Motor neuron (in vitro differentiated cells): ENCODE measurements at regions not wholly inside any gene's neighbourhood (a gene's known extent, or its start where the extent isn't known, plus 50 kb on each side); places are given as distances from the start of the nearest gene placed in this dataset.

Experiments
- ATAC-seq, 8 experiments: fragments of 200-7000 bp; cut with Tn5 transposase; replicated peaks in 6 of 8; 2 replicates each; pipeline ENCODE4 v1.8.0; 2021; ENCODE audit warnings: mild to moderate bottlenecking in 8 of 8, moderate library complexity in 8 of 8
- H3K27ac ChIP-seq, 2 donors: fragments of 250-450 bp; sonication (Bioruptor Pico); 2 replicates each; pipeline ENCODE4 v1.9.0; 2021; ENCODE audit warnings: antibody characterized with exemption in 2 of 2, mild to moderate bottlenecking in 2 of 2, moderate library complexity in 1 of 2
- H3K4me1 ChIP-seq, 2 donors: fragments of 250-450 bp; sonication (Bioruptor Pico); replicated peaks in 1 of 2; 2 replicates each; pipeline ENCODE4 v1.6.1; 2021; ENCODE audit warnings: antibody characterized with exemption in 2 of 2, mild to moderate bottlenecking in 2 of 2, moderate library complexity in 1 of 2
- H3K4me3 ChIP-seq, 5 donors: fragments of 250-450 bp; sonication (Bioruptor Pico); 2 replicates each; pipeline ENCODE4 v1.9.0; 2021; ENCODE audit warnings: antibody characterized with exemption in 5 of 5, mild to moderate bottlenecking in 5 of 5, moderate library complexity in 4 of 5
- WGBS, 10 experiments: fragments of 450-650 bp; shearing (Covaris generic); methylation state at CpG; one replicate each; pipeline ENCODE4 v1.0.0; 2022; 5-methylcytosine and 5-hydroxymethylcytosine counted together
- in situ Hi-C, 9 experiments: fragments of 400-800 bp; cut with MboI; loops; one replicate each; pipeline ENCODE4 v1.15.0; 2021; ENCODE audit warnings: low sequenced_read_pairs in 9 of 9, low pct_unique_long_range_greater_than_20kb in 2 of 9; ENCODE audit not compliant: unreplicated experiment in 9 of 9

GRCh38 chr4:8735236-8736089 is 136.2 kb downstream of the HMX1 start:
- 0 to 90% (median 81%) methylated on average over 1 to 8 of the region's 14 CpGs; no CpG with 5 or more reads in 6 of the 10 experiments for WGBS, 10 experiments
- in situ Hi-C loops = no loop called here
- no peak for ATAC-seq
- no peaks in the 10 kb centered on the region for H3K4me1 ChIP-seq
- no peak overlapping the region for H3K4me3 ChIP-seq
- H3K27ac ChIP-seq = no peak overlapping the region

GRCh38 chr4:8732681-8733243 is 138.9 kb downstream of the HMX1 start:
- in situ Hi-C loops = no loop called here
- 79% methylated on average over 3 of the region's 5 CpGs; no CpG with 5 or more reads in 9 of the 10 experiments for WGBS, 10 experiments
- ATAC-seq = no peak

GRCh38 chr4:8732092-8732491 is 139.5 kb downstream of the CPZ start:
- Histone ChIP-seq H3K27ac (no peak overlapping the region), H3K4me3 (no peak overlapping the region), H3K4me1 (no peaks in the 10 kb centered on the region)
- in situ Hi-C loops = no loop called here
- no peak for ATAC-seq
- whole genome bisulfite sequencing, 10 experiments = 38 to 90% (median 60%) methylated on average over 1 to 5 of the region's 10 CpGs; no CpG with 5 or more reads in 4 of the 10 experiments

More at GRCh38 chr4:8732681-8733243, 138.9 kb downstream of the HMX1 start:
- H3K4me1 ChIP-seq = no peaks in the 10 kb centered on the region
- H3K27ac ChIP-seq = no peak overlapping the region
- no peak overlapping the region for H3K4me3 ChIP-seq

- in situ Hi-C loops = no loop called here
- H3K4me1 ChIP-seq = no peaks in the 10 kb centered on the region
- H3K4me3 ChIP-seq = no peak overlapping the region
- no peak overlapping the region for H3K27ac ChIP-seq
- WGBS, 10 experiments = 0 to 80% (median 71%) methylated on average over 1 to 3 of the region's 6 CpGs; no CpG with 5 or more reads in 6 of the 10 experiments
- ATAC-seq = no peak
These were observed 138.8 kb downstream of the CPZ start for GRCh38 chr4:8731364-8731763.

GRCh38 chr4:8730681-8731080 is 138.1 kb downstream of the CPZ start:
- in situ Hi-C loops = no loop called here
- no peak overlapping the region for H3K4me3 ChIP-seq

GRCh38 chr4:8730159-8730558 is 137.6 kb downstream of the CPZ start:
- in situ Hi-C loops = no loop called here
- Histone ChIP-seq H3K27ac (no peak overlapping the region), H3K4me3 (no peak overlapping the region), H3K4me1 (no peaks in the 10 kb centered on the region)
- WGBS, 10 experiments = 8 to 95% (median 81%) methylated on average over 1 to 5 of the region's 9 CpGs; no CpG with 5 or more reads in 6 of the 10 experiments
- no peak for ATAC-seq

More at GRCh38 chr4:8730681-8731080, 138.1 kb downstream of the CPZ start:
- Histone ChIP-seq H3K27ac (no peak overlapping the region), H3K4me1 (no peaks in the 10 kb centered on the region)
- WGBS, 10 experiments = 15 to 100% (median 24%) methylated on average over 1 to 4 of the region's 6 CpGs; no CpG with 5 or more reads in 5 of the 10 experiments
- no peak for ATAC-seq

- Histone ChIP-seq H3K4me1 (no peaks in the 10 kb centered on the region), H3K4me3 (no peak overlapping the region), H3K27ac (no peak overlapping the region)
- no peak for ATAC-seq
- WGBS, 10 experiments = 100% methylated on average over 1 of the region's 18 CpGs; no CpG with 5 or more reads in 8 of the 10 experiments
- in situ Hi-C loops = no loop called here
These were observed 137.0 kb downstream of the CPZ start for GRCh38 chr4:8729408-8730149.

- in situ Hi-C loops = no loop called here
- no peak overlapping the region for H3K27ac ChIP-seq
- ATAC-seq = no peak
- WGBS, 10 experiments = 0 to 89% (median 61%) methylated on average over 1 to 10 of the region's 21 CpGs; no CpG with 5 or more reads in 4 of the 10 experiments
- H3K4me1 ChIP-seq = no peaks in the 10 kb centered on the region
- no peak overlapping the region for H3K4me3 ChIP-seq
These were observed 136.2 kb downstream of the CPZ start for GRCh38 chr4:8728536-8729407.

GRCh38 chr4:8727546-8728510 is 135.3 kb downstream of the CPZ start:
- H3K27ac ChIP-seq = no peak overlapping the region
- 0 to 85% (median 79%) methylated on average over 1 to 9 of the region's 16 CpGs; no CpG with 5 or more reads in 2 of the 10 experiments for WGBS, 10 experiments
- in situ Hi-C loops = no loop called here
- no peaks in the 10 kb centered on the region for H3K4me1 ChIP-seq
- H3K4me3 ChIP-seq = no peak overlapping the region
- no peak for ATAC-seq

GRCh38 chr4:8727131-8727530 is 134.6 kb downstream of the CPZ start:
- no peak for ATAC-seq
- Histone ChIP-seq H3K4me1 (no peaks in the 10 kb centered on the region), H3K27ac (no peak overlapping the region), H3K4me3 (no peak overlapping the region)
- 0 to 100% (median 72%) methylated on average over 1 to 3 of the region's 12 CpGs; no CpG with 5 or more reads in 1 of the 10 experiments for WGBS, 10 experiments
- in situ Hi-C loops = no loop called here

- ATAC-seq = no peak
- Histone ChIP-seq H3K4me1 (no peaks in the 10 kb centered on the region), H3K4me3 (no peak overlapping the region), H3K27ac (no peak overlapping the region)
- 0 to 77% methylated on average over 2 to 3 of the region's 9 CpGs; no CpG with 5 or more reads in 8 of the 10 experiments for WGBS, 10 experiments
- in situ Hi-C loops = no loop called here
These were observed 133.8 kb downstream of the CPZ start for GRCh38 chr4:8726344-8726851.
